Amniotic stem cell (primary cell): ENCODE measurements at regions not wholly inside any gene's neighbourhood (a gene's known extent, or its start where the extent isn't known, plus 50 kb on each side); places are given as distances from the start of the nearest gene placed in this dataset.
"Not testable (repeated sequence)": the region's sequence is repeated elsewhere in the genome, so short reads cannot be mapped to it uniquely, and the experiment has no call there.

Experiments used
- DNase-seq: peaks from one replicate; lab custom pipeline; 2025; lab: John Stamatoyannopoulos, UW

GRCh38 chr11:100581318-100581717 is 105.8 kb upstream of the ARHGAP42 start:
- DNase-seq: no peak

- DNase-seq: no peak
Measured at GRCh38 chr11:100584201-100584985, 102.7 kb upstream of the ARHGAP42 start.

DNA sequence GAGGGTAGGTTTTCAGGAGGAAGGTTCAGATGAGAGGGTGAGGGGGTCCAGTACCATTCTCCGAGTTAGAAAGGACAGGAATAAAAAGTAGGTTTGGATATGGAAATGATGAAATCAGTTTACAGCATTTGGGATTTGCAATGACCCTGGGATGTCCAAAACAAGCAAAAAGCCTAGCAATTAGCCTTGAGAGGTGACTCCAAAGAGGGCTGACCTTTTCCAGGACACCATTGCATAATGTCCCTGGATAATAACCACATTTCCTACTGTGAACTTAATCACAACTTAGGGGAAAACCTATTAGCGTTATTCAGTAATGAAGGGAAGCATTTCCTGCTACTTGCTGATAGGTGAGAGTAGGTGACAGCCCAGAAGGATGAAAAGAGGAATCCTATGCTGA is 101.4 kb upstream of the ARHGAP42 start:
- no peak for DNase-seq

DNA sequence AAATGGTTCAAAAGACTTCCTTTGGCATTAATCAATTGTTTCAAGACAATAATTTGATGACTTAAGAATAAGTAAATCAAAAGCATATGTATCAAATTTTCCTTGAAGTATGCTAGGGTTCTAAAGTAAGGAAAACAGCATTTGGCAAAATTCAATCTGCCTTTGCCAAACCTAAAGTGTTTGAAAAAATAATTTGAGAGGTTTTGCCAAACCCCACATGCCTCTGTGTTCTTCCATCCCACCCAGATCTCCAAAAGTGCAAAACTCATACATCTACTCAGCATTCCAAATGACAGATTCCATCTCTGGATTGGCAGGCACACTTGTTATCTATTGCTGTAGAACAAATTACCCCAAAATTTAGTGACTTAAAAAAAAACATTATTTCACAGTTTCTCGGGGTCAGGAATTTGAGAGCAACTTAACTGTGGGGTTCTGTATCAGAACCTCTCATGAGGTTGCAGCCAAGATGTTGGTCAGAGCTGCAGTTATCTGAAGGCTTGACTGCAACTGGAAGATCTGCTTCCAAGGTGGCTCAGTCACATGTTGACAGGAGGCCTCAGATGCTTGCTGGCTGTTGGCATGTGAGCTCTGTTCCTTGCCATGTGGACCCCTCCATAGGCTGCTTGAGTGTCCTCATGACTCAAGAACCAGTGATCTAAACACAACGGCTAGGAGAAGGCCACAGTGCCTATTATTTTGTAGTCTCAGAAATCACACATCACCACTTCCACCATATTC is 100.6 kb upstream of the ARHGAP42 start:
- DNase-seq: no peak

DNA sequence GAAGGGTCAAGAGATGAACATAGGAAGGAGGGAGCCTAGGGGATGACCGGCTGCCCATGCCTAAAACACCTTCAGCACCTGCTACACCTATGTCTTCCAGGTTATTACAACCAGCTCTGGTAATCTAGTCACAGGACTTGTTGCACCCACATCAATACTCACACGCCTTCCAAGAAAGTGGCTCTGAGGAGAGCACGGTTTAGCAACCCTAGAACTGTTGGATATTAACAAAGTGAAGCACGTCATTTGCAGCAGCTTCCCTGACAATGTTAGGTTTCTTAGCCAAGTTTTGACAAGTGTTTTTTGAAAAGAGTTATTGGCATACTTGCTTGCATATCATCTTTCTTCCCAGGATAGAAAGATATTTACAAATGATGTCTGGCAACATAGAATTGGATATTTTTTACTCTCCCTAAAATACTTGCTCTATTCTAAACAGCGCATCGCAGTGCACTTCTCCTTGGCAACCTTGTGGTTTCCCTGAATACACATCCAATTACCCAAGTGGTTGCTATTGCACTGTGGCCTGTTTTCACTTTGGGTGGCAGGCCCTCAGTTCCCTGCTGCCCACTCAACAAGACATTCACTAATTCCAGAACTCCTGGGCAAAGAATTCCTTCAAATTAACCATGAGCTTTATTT is 94.3 kb upstream of the ARHGAP42 start:
- no peak for DNase-seq

- DNase-seq: no peak
Measured at GRCh38 chr11:100593291-100593690, 93.8 kb upstream of the ARHGAP42 start.

DNA sequence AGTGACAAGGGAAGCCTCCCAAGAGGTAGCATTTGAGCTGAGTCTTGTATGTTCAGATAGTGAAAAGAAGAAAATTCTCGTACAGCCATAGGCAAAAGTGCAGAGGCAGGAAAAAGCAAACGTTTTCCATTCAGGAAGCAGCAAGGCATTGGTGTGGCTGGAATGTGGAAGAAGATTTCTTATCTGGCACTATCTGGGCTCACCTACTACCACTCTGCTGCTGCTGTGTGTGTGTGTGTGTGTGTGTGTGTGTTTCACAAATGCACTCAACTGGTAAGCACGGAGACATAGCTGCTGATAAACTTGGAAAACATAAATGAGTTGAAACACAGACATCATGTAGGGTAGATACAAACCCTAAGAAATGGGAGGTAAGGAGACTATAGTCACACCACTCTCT is 92.8 kb upstream of the ARHGAP42 start:
- DNase-seq: no peak

DNA sequence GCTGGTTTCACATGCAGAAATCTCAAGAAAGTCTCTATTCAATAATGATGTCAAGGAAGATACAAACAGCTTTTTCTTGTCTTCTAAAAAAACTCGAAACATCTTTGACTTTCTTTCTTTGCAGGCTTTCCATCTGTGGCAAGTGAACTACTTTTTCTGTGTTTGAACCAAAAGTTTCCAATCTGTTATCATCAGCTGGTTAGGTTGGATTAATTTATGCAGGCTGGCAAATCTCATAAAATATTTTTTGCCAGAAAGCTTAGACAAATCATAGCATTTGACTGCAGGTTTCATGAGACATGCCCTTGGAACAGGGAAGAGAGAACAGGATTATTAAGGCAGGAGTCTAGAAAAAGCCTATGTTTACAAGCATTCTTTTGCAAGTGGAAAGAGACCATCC is 86.1 kb upstream of the ARHGAP42 start:
- DNase-seq: no peak

- DNase-seq: no peak
Measured at GRCh38 chr11:100602716-100603115, 84.4 kb upstream of the ARHGAP42 start.

- not testable (repeated sequence) for DNase-seq
Measured at GRCh38 chr11:100607761-100608160, 79.3 kb upstream of the ARHGAP42 start.

GRCh38 chr11:100612766-100613165 is 74.3 kb upstream of the ARHGAP42 start:
- DNase-seq: no peak

GRCh38 chr11:100618914-100619313 is 68.2 kb upstream of the ARHGAP42 start:
- DNase-seq: no peak

- DNase-seq: no peak
Measured at GRCh38 chr11:100619484-100619883, 67.6 kb upstream of the ARHGAP42 start.

GRCh38 chr11:100622404-100622803 is 64.7 kb upstream of the ARHGAP42 start:
- DNase-seq: no peak

DNA sequence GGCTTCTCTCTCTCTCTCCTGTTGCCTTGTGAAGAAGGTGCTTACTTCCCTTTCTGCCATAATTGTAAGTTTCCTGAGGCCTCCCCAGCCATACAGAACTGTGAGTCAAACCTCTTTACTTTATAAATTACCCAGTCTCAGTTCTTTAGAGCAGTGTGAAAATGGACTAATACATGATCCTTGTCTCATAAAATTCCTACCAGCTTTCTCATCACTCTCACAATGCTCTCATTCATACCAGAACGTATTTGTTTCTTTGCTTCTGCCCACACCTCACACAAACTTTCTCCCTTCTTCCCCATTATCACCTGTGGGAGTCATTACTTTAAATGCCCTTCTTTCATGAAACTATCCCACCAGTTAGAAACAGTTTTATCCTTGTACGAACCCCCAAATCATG is 62.7 kb upstream of the ARHGAP42 start:
- no peak for DNase-seq

DNA sequence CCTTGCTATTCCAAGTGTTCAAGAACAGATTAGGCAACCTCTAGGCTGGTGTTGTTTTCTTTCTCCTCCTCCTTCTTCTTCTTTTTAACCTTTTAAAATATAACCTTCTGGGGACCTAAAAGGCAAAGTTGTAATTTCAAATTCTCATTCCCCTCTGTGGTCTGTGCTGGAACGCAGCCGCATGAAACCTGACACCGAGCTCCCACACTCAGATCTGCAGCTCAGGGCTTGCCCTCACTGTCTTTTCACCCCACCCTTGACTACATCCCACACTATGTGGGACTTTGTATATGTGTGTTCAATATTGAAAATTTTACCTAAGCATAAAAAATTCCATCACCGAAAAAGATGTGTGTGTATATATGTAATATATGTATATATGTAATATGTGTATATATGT is 62.0 kb upstream of the ARHGAP42 start:
- DNase-seq: no peak

DNA sequence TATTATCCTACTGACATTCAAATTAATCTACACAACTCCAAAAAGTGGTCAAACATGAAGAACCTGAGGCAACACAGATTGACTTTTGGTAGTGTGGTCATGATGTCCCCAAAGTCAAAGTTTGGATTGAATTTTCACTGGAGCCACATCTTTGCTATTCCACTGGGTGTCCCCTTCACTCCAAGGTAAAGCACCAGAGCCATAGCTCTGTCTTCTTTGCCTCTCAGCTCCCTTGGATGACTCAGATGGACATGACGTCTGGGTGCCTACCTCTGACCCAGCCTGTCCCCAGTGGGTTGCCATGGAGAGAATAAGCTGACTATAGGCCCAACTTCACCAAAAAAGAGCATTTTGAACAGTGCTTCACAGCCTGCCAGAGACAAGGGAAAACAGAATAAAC is 57.4 kb upstream of the ARHGAP42 start:
- no peak for DNase-seq

GRCh38 chr11:100630898-100631297 is 56.2 kb upstream of the ARHGAP42 start:
- DNase-seq: no peak

DNA sequence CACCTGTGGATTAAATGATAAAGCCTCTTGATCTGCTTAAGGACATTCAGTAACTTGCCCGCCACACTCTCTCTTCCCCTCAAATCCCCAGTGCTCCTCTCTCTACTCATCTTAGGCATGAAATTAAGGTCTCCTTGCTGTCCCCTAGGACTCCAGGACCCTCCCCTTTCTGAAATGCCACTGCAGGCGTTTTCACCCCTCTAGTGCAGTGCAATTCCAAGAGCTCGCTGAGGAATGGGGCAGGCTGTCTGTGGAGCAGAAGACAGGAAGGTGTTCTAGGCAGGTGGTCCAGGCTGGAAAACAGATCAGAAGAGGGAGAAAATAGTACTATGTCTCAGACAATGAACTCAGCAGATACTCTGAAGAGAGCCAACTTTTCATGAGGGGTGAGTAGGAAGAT is 55.8 kb upstream of the ARHGAP42 start:
- DNase-seq: no peak

DNA sequence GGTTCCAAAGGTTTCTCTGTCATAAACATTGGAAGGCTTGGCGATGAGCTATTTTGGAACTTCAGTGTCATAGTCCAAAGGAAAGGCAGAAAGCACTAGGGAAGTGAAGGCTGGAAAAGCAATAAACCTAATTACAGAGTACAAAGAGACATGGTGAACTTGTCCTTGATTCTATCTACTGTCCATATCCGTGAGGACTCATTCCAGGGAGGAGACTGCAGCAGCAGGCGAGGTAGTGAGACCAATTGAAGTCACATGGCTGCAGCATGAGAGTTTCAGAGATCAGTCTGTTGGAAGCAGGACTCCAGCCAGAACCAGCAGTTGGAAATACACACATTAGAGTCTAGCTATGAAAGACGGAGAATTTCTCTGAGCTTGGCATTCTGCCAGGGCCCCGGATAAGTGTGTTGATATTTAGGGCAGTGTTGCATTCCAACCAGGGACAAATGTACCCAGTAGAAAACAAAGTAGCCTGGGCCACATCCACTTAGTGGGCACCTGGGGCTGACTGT is 54.1 kb upstream of the ARHGAP42 start:
- DNase-seq: no peak

GRCh38 chr11:100635194-100635593 is 51.9 kb upstream of the ARHGAP42 start:
- DNase-seq: no peak

- no peak for DNase-seq
Measured at GRCh38 chr11:100636536-100636935, 50.6 kb upstream of the ARHGAP42 start.
